CD14-positive monocyte (primary cell): ENCODE measurements at regions not wholly inside any gene's neighbourhood (a gene's known extent, or its start where the extent isn't known, plus 50 kb on each side); places are given as distances from the start of the nearest gene placed in this dataset.

Experiments
- DNase-seq, 3 donors: peaks; one replicate each; pipeline ENCODE4 v3.0.0-alpha.2; 2011 to 2022
- H2AFZ ChIP-seq: 2 replicates; pipeline ENCODE4 v1.6.0; 2012; ENCODE audit warnings: mild to moderate bottlenecking, low read depth, low read length, inconsistent platforms; ENCODE audit not compliant: insufficient read depth, poor library complexity, severe bottlenecking
- H3K27ac ChIP-seq, 2 donors: 1 replicate in 1 of 2; 2 replicates in 1 of 2; pipeline ENCODE4 v1.5.1; 2012 to 2013; ENCODE audit warnings: low read length in 2 of 2, control low read depth in 1 of 2, inconsistent platforms in 1 of 2, low read depth in 1 of 2, mild to moderate bottlenecking in 1 of 2
- H3K27me3 ChIP-seq, 2 donors: one replicate each; pipeline versions ENCODE4 v1.6.0 to v1.6.1; 2011 to 2013; ENCODE audit warnings: low read length in 2 of 2; ENCODE audit not compliant: control insufficient read depth in 2 of 2, insufficient read depth in 2 of 2
- H3K36me3 ChIP-seq, 2 donors: replicated peaks in 1 of 2; 1 replicate in 1 of 2; 2 replicates in 1 of 2; pipeline versions ENCODE4 v1.5.1 to v1.6.1; 2012 to 2013; ENCODE audit warnings: low read length in 2 of 2, control low read depth in 1 of 2, inconsistent platforms in 1 of 2, mild to moderate bottlenecking in 1 of 2; ENCODE audit not compliant: insufficient read depth in 2 of 2, control insufficient read depth in 1 of 2
- H3K4me1 ChIP-seq, 2 donors: 1 replicate in 1 of 2; 2 replicates in 1 of 2; pipeline versions ENCODE4 v1.5.1 to v1.6.1; 2012 to 2013; ENCODE audit warnings: low read length in 2 of 2, control low read depth in 1 of 2, inconsistent platforms in 1 of 2, mild to moderate bottlenecking in 1 of 2, moderate library complexity in 1 of 2; ENCODE audit not compliant: insufficient read depth in 2 of 2, control insufficient read depth in 1 of 2
- H3K4me2 ChIP-seq: replicated peaks from 2 replicates; pipeline ENCODE3; 2012; ENCODE audit warnings: low read length, moderate library complexity, mild to moderate bottlenecking; ENCODE audit not compliant: poor library complexity, severe bottlenecking; ENCODE audit errors: extremely low read depth
- H3K4me3 ChIP-seq, 3 experiments: fragments of 200-600 bp in 1 of 3; sonication (generic) in 1 of 3; replicated peaks in 1 of 3; 1 replicate in 2 of 3; 2 replicates in 1 of 3; pipeline ENCODE4 v1.5.1; 2011 to 2013; ENCODE audit warnings: low read length in 3 of 3, mild to moderate bottlenecking in 3 of 3, control low read depth in 2 of 3, low read depth in 2 of 3, inconsistent platforms in 1 of 3, moderate library complexity in 1 of 3
- H3K79me2 ChIP-seq: 2 replicates; pipeline ENCODE4 v1.6.0; 2012; ENCODE audit warnings: mild to moderate bottlenecking, control low read depth, inconsistent platforms, low read length, moderate library complexity; ENCODE audit not compliant: insufficient read depth
- H3K9ac ChIP-seq: 2 replicates; pipeline ENCODE4 v1.6.0; 2017; ENCODE audit warnings: low read length, mild to moderate bottlenecking; ENCODE audit not compliant: insufficient read depth, poor library complexity, severe bottlenecking
- H3K9me3 ChIP-seq, 2 donors: replicated peaks in 1 of 2; 1 replicate in 1 of 2; 2 replicates in 1 of 2; pipeline versions ENCODE4 v1.5.1 to v1.6.1; 2012 to 2013; ENCODE audit warnings: low read length in 2 of 2, control low read depth in 1 of 2; ENCODE audit not compliant: control insufficient read depth in 1 of 2, insufficient read depth in 1 of 2
- H4K20me1 ChIP-seq: 2 replicates; pipeline ENCODE4 v1.6.0; 2012; ENCODE audit warnings: mild to moderate bottlenecking, low read length, control low read depth, moderate library complexity; ENCODE audit not compliant: insufficient read depth
- H3K27ac Mint-ChIP-seq, 7 donors: one replicate each; pipeline ENCODE4 v1.8.0; 2020; ENCODE audit warnings: mild to moderate bottlenecking in 7 of 7, mixed read lengths in 7 of 7, moderate library complexity in 6 of 7, inconsistent platforms in 2 of 7
- H3K27me3 Mint-ChIP-seq, 3 donors: one replicate each; pipeline ENCODE4 v1.8.0; 2021 to 2022; ENCODE audit warnings: low read depth in 3 of 3, mild to moderate bottlenecking in 3 of 3, mixed read lengths in 3 of 3, moderate library complexity in 3 of 3, inconsistent platforms in 1 of 3
- H3K36me3 Mint-ChIP-seq, 2 donors: one replicate each; pipeline ENCODE4 v1.8.0; 2020; ENCODE audit warnings: mixed read lengths in 2 of 2, inconsistent platforms in 1 of 2, mild to moderate bottlenecking in 1 of 2
- H3K4me1 Mint-ChIP-seq: one replicate; pipeline ENCODE4 v1.8.0; 2020; ENCODE audit warnings: mild to moderate bottlenecking, mixed read lengths
- H3K4me3 Mint-ChIP-seq, 2 donors: one replicate each; pipeline ENCODE4 v1.8.0; 2020; ENCODE audit warnings: mild to moderate bottlenecking in 2 of 2, mixed read lengths in 2 of 2, moderate library complexity in 1 of 2
- H3K9me3 Mint-ChIP-seq, 7 donors: one replicate each; pipeline ENCODE4 v1.8.0; 2020 to 2022; ENCODE audit warnings: mixed read lengths in 7 of 7, mild to moderate bottlenecking in 6 of 7, moderate library complexity in 6 of 7, inconsistent platforms in 2 of 7
- CTCF ChIP-seq: fragments of 200-600 bp; IDR thresholded peaks from one replicate; pipeline ENCODE4 v1.8.0; 2022; ENCODE audit warnings: antibody characterized with exemption, mild to moderate bottlenecking
- WGBS: methylation state at CpG from one replicate; pipeline ENCODE4 v1.1.5; 2013; ENCODE audit warnings: missing lambda C conversion rate; ENCODE audit not compliant: insufficient coverage; 5-methylcytosine and 5-hydroxymethylcytosine counted together
- intact Hi-C, 2 donors: fragments of 100-400 bp; cut with micrococcal nuclease; formaldehyde crosslinking; loops; one replicate each; pipeline versions ENCODE4 v1.15.0 to v1.15.1; 2023

- WGBS: 98% methylated on average over 4 of the region's 4 CpGs
- Histone ChIP-seq H2AFZ (no peak overlapping the region), H4K20me1 (no peaks in the 10 kb centered on the region), H3K27ac (no peak overlapping the region), H3K4me1 (no peaks in the 10 kb centered on the region), H3K27me3 (no peaks in the 10 kb centered on the region), H3K79me2 (no peaks in the 10 kb centered on the region), H3K4me2 (no peak overlapping the region), H3K36me3 (no peaks in the 10 kb centered on the region), H3K4me3 (no peak overlapping the region), H3K9me3 (no peaks in the 10 kb centered on the region), H3K9ac (no peak overlapping the region)
- intact Hi-C loops: no loop called here
- Mint-ChIP-seq H3K4me1 (no peaks in the 10 kb centered on the region), H3K36me3 (no peaks in the 10 kb centered on the region), H3K9me3 (peaks cover 0 to 3% (median 0%) of the 10 kb centered on the region in 7 donors), H3K27me3 (peaks cover 0 to 3% (median 2%) of the 10 kb centered on the region in 3 donors), H3K4me3 (no peak overlapping the region), H3K27ac (no peak overlapping the region)
- DNase-seq: no peak
- no peak for TF ChIP-seq CTCF
These were observed 138.9 kb upstream of the ASB18 start for GRCh38 chr2:236403125-236403524.

GRCh38 chr2:236403811-236404210 lies 139.6 kb upstream of the ASB18 start:
- Histone ChIP-seq H3K4me2 (no peak overlapping the region), H3K79me2 (no peaks in the 10 kb centered on the region), H3K4me1 (no peaks in the 10 kb centered on the region), H3K27me3 (no peaks in the 10 kb centered on the region), H3K9me3 (peaks cover 0 to 3% of the 10 kb centered on the region in 2 donors), H3K9ac (no peak overlapping the region), H4K20me1 (no peaks in the 10 kb centered on the region), H3K4me3 (no peak overlapping the region), H2AFZ (no peak overlapping the region), H3K36me3 (no peaks in the 10 kb centered on the region), H3K27ac (no peak overlapping the region)
- no peak for TF ChIP-seq CTCF
- no peak for DNase-seq
- Mint-ChIP-seq H3K4me1 (no peaks in the 10 kb centered on the region), H3K27me3 (peaks cover 0 to 3% (median 2%) of the 10 kb centered on the region in 3 donors), H3K4me3 (no peak overlapping the region), H3K36me3 (no peaks in the 10 kb centered on the region), H3K27ac (no peak overlapping the region), H3K9me3 (peaks cover 0 to 8% (median 2%) of the 10 kb centered on the region in 7 donors)
- WGBS: 88% methylated on average over 9 of the region's 10 CpGs
- intact Hi-C loops: no loop called here
